Pons (tissue), 1 donor: ENCODE measurements at regions not wholly inside any gene's neighbourhood (a gene's known extent, or its start where the extent isn't known, plus 50 kb on each side); places are given as distances from the start of the nearest gene placed in this dataset.
A peak's percentile ranks its signal among the peaks of the same experiment; 100 is the strongest.
"Not testable (repeated sequence)": the region's sequence is repeated elsewhere in the genome, so short reads cannot be mapped to it uniquely, and the experiment has no call there.

Experiments used
- DNase-seq: peaks from one replicate; pipeline ENCODE4 v3.0.0-alpha.2; 2016; ENCODE audit warnings: low spot score

- DNase-seq, result no peak
These were observed 545.8 kb upstream of the CDH10 start for GRCh38 chr5:25190521-25191000.

GRCh38 chr5:25181249-25181648 is 536.5 kb upstream of the CDH10 start:
- no peak for DNase-seq

DNA sequence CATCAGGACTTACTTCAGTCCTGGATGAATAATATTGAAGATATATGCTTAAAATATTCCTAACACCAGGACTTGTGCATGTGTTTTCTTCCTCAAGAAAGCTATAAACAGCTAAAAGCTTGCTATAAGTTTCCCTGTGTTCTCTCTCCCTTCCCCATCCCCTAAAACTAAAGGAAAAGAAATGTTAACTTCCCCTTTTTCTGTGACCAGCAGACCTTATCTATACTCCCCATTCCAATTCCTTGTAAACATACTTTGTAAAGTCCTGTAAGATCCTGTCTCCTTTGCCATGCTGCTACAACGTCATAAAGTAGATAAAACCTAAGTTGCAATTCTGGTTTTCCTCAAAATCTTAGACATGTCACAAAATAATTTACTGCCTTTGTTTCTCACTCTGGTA is 517.8 kb upstream of the CDH10 start:
- DNase-seq, result not testable (repeated sequence)

GRCh38 chr5:25160891-25161290 is 516.1 kb upstream of the CDH10 start:
- no peak for DNase-seq

DNA sequence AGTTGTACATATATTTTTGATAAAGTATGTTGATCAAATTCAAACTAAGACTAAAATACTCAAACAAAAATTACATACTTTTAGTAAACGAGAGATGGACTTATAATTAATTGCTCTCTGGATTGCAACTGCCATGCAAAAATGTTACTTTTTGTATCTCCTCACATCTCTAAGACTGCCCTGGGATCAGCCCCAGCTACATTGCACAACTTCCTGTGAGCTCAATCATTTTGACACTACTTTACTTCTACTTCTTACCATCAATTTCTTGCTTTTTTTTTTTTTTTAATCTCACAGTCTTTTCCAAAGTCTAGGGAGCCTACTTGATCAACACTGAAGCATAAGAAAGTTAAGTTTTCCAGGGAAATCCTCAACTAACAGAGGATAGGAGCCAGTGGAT is 506.0 kb upstream of the CDH10 start:
- DNase-seq, result no peak

DNA sequence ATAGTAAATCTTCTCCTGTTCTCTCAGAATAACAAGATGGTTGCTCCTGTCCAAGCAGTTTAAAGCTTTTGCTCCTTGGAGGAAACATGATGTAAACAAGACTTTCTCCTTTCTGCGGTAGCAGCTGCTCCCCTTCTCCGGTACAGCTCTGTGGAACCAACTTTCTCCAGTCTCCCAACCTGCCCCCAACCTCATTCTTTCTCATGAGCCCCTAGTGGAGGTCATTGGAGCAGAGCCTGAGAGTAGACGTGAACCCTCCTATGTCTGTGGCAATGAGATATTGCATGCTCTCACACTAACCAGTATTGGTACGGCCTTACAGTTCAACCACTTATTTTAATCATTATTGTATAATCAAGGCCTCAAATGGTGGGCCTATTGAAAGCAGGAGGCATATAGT is 483.8 kb upstream of the CDH10 start:
- no peak for DNase-seq

GRCh38 chr5:25119650-25120049 is 474.9 kb upstream of the CDH10 start:
- DNase-seq, result peak; percentile 4

- no peak for DNase-seq
These were observed 463.1 kb upstream of the CDH10 start for GRCh38 chr5:25107853-25108252.

GRCh38 chr5:25099538-25099937 is 454.8 kb upstream of the CDH10 start:
- DNase-seq, result no peak

- DNase-seq, result no peak
These were observed 450.5 kb upstream of the CDH10 start for GRCh38 chr5:25095261-25095660.

DNA sequence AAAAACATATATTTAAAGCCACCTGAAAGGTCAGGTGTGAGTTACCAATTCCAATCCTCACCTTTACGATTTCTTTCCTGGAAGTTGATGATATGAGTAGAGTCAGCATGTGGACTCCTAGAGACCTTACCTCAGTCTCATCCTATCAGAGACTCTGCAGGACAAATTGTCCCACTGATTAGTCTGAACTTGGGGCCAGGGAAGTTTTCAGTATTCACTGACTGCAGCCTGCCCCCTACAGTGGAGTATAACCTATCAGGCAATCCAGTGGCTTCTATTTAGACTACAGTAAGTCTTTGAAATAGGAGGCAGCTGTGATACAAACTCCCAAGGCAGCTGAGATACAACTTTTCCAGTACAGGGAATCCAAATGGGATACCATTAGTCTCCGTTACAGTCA is 449.4 kb upstream of the CDH10 start:
- DNase-seq, result no peak

GRCh38 chr5:25091921-25092320 is 447.1 kb upstream of the CDH10 start:
- DNase-seq, result no peak

- no peak for DNase-seq
These were observed 446.1 kb upstream of the CDH10 start for GRCh38 chr5:25090854-25091253.

DNA sequence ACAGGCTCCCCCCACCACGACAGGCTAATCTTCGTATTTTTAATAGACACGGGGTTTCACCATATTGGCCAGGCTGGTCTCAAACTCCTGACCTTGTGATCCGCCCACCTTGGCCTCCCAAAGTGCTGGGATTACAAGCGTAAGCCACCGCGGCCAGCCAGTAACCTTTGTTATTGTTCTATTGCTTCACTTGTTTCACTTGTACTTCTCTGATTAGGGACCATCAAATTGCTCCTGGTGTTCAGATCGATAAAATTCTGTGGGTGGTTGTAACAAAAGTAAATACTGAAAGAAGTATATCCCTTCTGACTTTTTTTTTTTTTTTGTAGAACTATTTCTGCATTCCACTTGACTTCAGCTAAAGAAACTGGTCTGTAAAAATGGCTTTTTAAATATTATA is 445.5 kb upstream of the CDH10 start:
- DNase-seq, result no peak

GRCh38 chr5:25088689-25089088 is 443.9 kb upstream of the CDH10 start:
- DNase-seq, result not testable (repeated sequence)

GRCh38 chr5:25083261-25083660 is 438.5 kb upstream of the CDH10 start:
- not testable (repeated sequence) for DNase-seq

GRCh38 chr5:25066239-25066638 is 421.5 kb upstream of the CDH10 start:
- no peak for DNase-seq

DNA sequence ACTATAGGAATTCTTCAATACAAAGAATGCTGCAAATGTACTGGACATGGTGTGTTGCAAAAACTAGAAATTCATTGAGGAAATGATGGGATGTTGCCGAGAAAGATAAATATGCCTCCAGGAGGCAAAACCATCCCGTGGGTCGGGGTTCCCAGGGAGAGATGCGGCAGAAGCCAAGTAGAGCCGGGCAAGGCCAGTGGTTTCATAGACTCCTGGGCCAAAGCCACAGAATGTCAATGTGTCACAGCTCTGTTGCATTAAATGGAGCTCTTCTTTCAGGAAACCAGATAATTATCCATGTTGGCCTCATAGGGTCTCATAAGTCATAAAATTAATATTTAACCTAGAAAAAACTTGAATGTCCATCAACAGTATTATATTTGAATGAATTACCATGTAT is 419.5 kb upstream of the CDH10 start:
- no peak for DNase-seq

- no peak for DNase-seq
These were observed 415.8 kb upstream of the CDH10 start for GRCh38 chr5:25060575-25060974.

DNA sequence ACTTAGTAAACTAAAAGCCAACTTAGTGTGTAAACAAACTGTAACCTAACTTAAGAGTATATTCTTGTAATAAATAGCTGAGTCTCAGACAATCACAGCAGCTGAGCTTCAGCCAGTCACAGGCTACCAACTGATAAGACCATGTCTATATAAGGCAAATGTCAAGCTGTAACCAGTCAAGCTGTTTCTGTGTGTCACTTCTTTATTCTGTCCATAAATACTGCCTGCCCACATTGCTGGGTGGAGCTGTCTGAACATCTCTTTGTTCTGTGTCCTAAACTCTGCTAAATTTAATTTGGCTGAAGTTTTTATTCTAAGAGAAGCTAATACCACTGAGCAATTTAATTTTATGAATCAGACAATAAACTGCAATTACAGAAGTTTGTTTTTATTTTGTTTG is 412.1 kb upstream of the CDH10 start:
- DNase-seq, result no peak

GRCh38 chr5:25033658-25034057 is 388.9 kb upstream of the CDH10 start:
- DNase-seq, result no peak

DNA sequence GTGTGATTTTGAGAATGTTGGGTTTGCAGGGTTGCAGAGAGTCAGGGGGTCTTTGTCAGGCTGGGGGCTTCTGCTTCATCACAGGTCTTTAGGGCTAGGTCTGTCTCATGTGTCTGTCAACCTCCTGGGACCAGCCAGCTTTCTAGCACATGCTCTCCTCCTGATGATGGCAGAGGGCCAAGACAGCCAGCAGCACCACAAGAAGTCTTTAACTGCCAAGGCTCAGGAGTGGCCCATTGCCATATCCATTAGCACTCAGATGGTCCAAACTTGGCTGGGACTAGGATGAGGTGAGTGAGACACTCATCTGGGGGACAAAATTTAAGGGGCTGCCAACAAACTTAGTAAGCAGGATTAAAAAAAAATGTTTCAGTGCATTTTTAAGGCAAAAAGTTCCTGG is 384.2 kb upstream of the CDH10 start:
- peak; percentile 37 for DNase-seq

DNA sequence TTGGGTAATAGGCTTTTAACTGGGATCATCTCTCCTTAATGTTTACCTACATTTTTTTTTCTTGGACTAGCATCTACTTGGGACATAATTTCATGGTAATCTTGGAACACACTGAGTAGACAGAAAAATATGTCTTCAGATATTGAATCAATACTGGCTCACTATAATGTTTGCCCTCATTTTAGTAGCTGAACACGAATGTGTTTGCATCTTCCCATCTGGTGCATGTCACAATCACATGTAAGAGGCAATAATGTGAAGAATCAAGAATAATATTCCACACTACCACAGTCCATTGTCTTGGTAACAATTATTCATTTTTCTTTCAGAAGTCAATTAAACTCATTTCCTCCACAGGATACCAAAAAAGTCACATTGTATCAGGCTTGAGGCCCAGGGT is 382.7 kb upstream of the CDH10 start:
- DNase-seq, result no peak

DNA sequence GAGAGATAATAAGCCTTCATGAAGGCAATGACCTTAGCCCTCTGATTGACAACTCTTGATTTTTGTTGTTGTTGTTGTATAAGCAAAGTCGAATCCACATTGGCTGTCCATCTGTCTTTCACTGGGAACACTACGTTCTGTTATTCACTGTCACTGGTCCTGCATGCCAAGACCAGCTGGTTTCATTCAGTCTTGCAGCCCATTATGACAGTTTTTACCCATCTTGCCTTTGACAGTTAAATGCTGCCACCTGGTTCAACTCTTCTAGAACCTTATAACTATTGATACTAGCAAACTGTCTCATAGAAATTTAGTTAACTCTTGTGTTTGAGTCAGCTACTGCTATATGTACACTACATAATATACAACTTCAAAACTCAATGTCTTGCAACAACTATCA is 382.3 kb upstream of the CDH10 start:
- DNase-seq, result no peak

GRCh38 chr5:25025831-25026230 is 381.1 kb upstream of the CDH10 start:
- DNase-seq, result peak; percentile 5
